Loucy (cell line): ENCODE measurements at regions not wholly inside any gene's neighbourhood (a gene's known extent, or its start where the extent isn't known, plus 50 kb on each side); places are given as distances from the start of the nearest gene placed in this dataset.

Experiments
- H2AFZ ChIP-seq: fragments of 200-600 bp; sonication (generic); 2 replicates; pipeline ENCODE4 v1.6.0; 2016; ENCODE audit warnings: antibody characterized with exemption, mild to moderate bottlenecking, low read length, moderate library complexity
- H3F3A ChIP-seq: fragments of 200-600 bp; 2 replicates; pipeline ENCODE4 v1.6.0; 2016; ENCODE audit warnings: antibody characterized with exemption, low read depth, mild to moderate bottlenecking
- H3K27me3 ChIP-seq: fragments of 200-600 bp; sonication (generic); 2 replicates; pipeline ENCODE4 v1.6.1; 2014; ENCODE audit warnings: low read length, mild to moderate bottlenecking; ENCODE audit not compliant: insufficient read depth, poor library complexity, severe bottlenecking
- H3K36me3 ChIP-seq: fragments of 200-600 bp; sonication (generic); 2 replicates; pipeline ENCODE4 v1.6.1; 2016; ENCODE audit warnings: low read length; ENCODE audit not compliant: insufficient read depth
- H3K4me1 ChIP-seq: fragments of 200-600 bp; sonication (generic); 2 replicates; pipeline ENCODE4 v1.5.1; 2014; ENCODE audit warnings: low read length, mild to moderate bottlenecking; ENCODE audit not compliant: insufficient read depth, poor library complexity, severe bottlenecking
- H3K4me2 ChIP-seq: fragments of 200-600 bp; sonication (generic); 2 replicates; pipeline ENCODE4 v1.6.0; 2014; ENCODE audit warnings: antibody characterized with exemption, low read length, low read depth, mild to moderate bottlenecking; ENCODE audit not compliant: poor library complexity, severe bottlenecking
- H3K4me3 ChIP-seq: fragments of 200-600 bp; sonication (generic); 2 replicates; pipeline ENCODE4 v1.5.1; 2014; ENCODE audit warnings: low read length, mild to moderate bottlenecking, mixed read lengths; ENCODE audit not compliant: poor library complexity, severe bottlenecking
- H3K79me2 ChIP-seq: fragments of 200-600 bp; sonication (generic); 2 replicates; pipeline ENCODE4 v1.6.1; 2014; ENCODE audit warnings: low read length; ENCODE audit not compliant: insufficient read depth
- H3K9ac ChIP-seq: fragments of 200-600 bp; sonication (generic); 2 replicates; pipeline ENCODE4 v1.6.0; 2014; ENCODE audit warnings: mild to moderate bottlenecking, low read depth, low read length, moderate library complexity; ENCODE audit not compliant: poor library complexity, severe bottlenecking
- H3K9me2 ChIP-seq: fragments of 200-600 bp; sonication (generic); replicated peaks from 2 replicates; pipeline ENCODE4 v1.6.1; 2016; ENCODE audit warnings: low read depth, low read length, mixed read lengths
- H3K9me3 ChIP-seq: fragments of 200-600 bp; sonication (generic); 2 replicates; pipeline ENCODE4 v1.6.1; 2014; ENCODE audit warnings: mild to moderate bottlenecking, antibody characterized with exemption, low read length, low read depth; ENCODE audit not compliant: insufficient read depth
- H4K20me1 ChIP-seq: fragments of 200-600 bp; sonication (generic); 2 replicates; pipeline ENCODE4 v1.6.0; 2014; ENCODE audit warnings: antibody characterized with exemption, low read length, mild to moderate bottlenecking; ENCODE audit not compliant: insufficient read depth, poor library complexity, severe bottlenecking
- CTCF ChIP-seq: fragments of 200-600 bp; sonication (generic); conservative IDR thresholded peaks from 2 replicates; pipeline ENCODE4 v1.5.1; 2014; ENCODE audit warnings: mild to moderate bottlenecking, antibody characterized with exemption, low read length
- EZH2phosphoT487 ChIP-seq: fragments of 200-600 bp; IDR thresholded peaks from 2 replicates; pipeline ENCODE4 v1.6.1; 2018; ENCODE audit warnings: antibody characterized with exemption, mild to moderate bottlenecking, moderate library complexity, borderline replicate concordance

DNA sequence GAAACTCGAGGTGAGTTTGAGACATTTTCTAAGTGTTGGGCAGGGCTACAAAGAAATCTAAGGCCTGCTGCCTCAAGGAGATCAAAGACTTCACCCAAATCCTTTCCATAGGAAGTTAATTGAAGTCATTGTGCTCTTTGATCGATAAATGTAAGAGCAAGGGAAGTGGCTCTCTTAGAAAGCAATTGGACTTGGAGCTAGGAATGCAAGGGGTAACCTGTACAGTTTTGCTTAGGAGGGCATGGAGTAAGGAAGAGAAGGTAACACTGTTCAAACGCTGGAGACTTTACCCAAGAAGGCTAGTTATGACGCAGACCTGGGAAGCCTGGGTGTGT lies 418.0 kb upstream of the PROX1 start:
- Histone ChIP-seq H3F3A (no peaks in the 10 kb centered on the region), H4K20me1 (no peaks in the 10 kb centered on the region), H3K4me3 (no peak overlapping the region), H3K9me2 (no peaks in the 10 kb centered on the region), H3K36me3 (no peaks in the 10 kb centered on the region), H2AFZ (no peak overlapping the region), H3K9ac (no peak overlapping the region), H3K79me2 (no peaks in the 10 kb centered on the region), H3K9me3 (no peaks in the 10 kb centered on the region), H3K27me3 (no peaks in the 10 kb centered on the region), H3K4me2 (no peak overlapping the region), H3K4me1 (no peaks in the 10 kb centered on the region)
- TF ChIP-seq EZH2phosphoT487 (no peak), CTCF (no peak)

GRCh38 chr1:213570487-213570886 lies 417.3 kb upstream of the PROX1 start:
- no peaks in the 10 kb centered on the region for H4K20me1 ChIP-seq
- H3K9me2 ChIP-seq: no peaks in the 10 kb centered on the region
- H3K9me3 ChIP-seq: no peaks in the 10 kb centered on the region
- no peaks in the 10 kb centered on the region for H3F3A ChIP-seq
- no peaks in the 10 kb centered on the region for H3K36me3 ChIP-seq
- TF ChIP-seq EZH2phosphoT487: no peak
- TF ChIP-seq CTCF: no peak
- no peaks in the 10 kb centered on the region for H3K27me3 ChIP-seq
- no peaks in the 10 kb centered on the region for H3K79me2 ChIP-seq
- no peak overlapping the region for H2AFZ ChIP-seq
- no peak overlapping the region for H3K4me2 ChIP-seq
- H3K4me3 ChIP-seq: no peak overlapping the region
- H3K4me1 ChIP-seq: no peaks in the 10 kb centered on the region
- H3K9ac ChIP-seq: no peak overlapping the region

- no peaks in the 10 kb centered on the region for H3K79me2 ChIP-seq
- no peaks in the 10 kb centered on the region for H3F3A ChIP-seq
- H3K27me3 ChIP-seq: no peaks in the 10 kb centered on the region
- no peaks in the 10 kb centered on the region for H3K9me3 ChIP-seq
- H3K36me3 ChIP-seq: no peaks in the 10 kb centered on the region
- no peak overlapping the region for H3K4me3 ChIP-seq
- H2AFZ ChIP-seq: no peak overlapping the region
- no peaks in the 10 kb centered on the region for H4K20me1 ChIP-seq
- H3K9me2 ChIP-seq: no peaks in the 10 kb centered on the region
- H3K4me1 ChIP-seq: no peaks in the 10 kb centered on the region
- H3K9ac ChIP-seq: no peak overlapping the region
- no peak overlapping the region for H3K4me2 ChIP-seq
- TF ChIP-seq EZH2phosphoT487: no peak
Measured at GRCh38 chr1:213571419-213571818, 416.4 kb upstream of the PROX1 start.

DNA sequence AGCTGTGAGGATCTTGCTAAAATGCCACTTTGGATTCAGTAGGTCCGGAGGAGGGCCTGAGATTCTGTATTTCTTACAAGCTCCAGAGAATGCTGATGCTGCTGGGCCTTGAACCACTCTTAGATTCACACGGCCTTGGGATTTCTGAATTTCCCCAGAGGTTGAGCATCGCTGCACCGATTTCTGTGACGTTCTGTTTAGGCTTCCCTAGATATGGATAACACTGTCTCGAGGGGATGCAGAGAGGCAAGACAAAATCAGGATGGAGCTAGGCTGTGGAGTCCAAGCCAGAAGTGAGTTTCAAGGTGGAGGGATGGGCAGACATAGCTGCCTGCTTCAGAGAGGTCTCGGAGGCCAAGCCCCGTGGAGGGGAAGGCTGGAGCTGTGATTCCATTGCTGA lies 415.9 kb upstream of the PROX1 start:
- TF ChIP-seq CTCF: no peak
- TF ChIP-seq EZH2phosphoT487: no peak

More for the DNA sequence above, 415.9 kb upstream of the PROX1 start:
- H4K20me1 ChIP-seq: no peaks in the 10 kb centered on the region
- H3K4me1 ChIP-seq: no peaks in the 10 kb centered on the region
- no peaks in the 10 kb centered on the region for H3F3A ChIP-seq
- H2AFZ ChIP-seq: no peak overlapping the region
- no peaks in the 10 kb centered on the region for H3K27me3 ChIP-seq
- no peaks in the 10 kb centered on the region for H3K9me3 ChIP-seq
- no peak overlapping the region for H3K4me3 ChIP-seq
- H3K79me2 ChIP-seq: no peaks in the 10 kb centered on the region
- H3K36me3 ChIP-seq: no peaks in the 10 kb centered on the region
- no peak overlapping the region for H3K4me2 ChIP-seq
- no peaks in the 10 kb centered on the region for H3K9me2 ChIP-seq
- no peak overlapping the region for H3K9ac ChIP-seq
